Testis (tissue), 2 donors: ENCODE measurements at regions not wholly inside any gene's neighbourhood (a gene's known extent, or its start where the extent isn't known, plus 50 kb on each side); places are given as distances from the start of the nearest gene placed in this dataset.

ENCODE experiments used
- DNase-seq: peaks from one replicate; pipeline ENCODE4 v3.0.0-alpha.2; 2019
- H3K27ac ChIP-seq, 2 donors: fragments of 200-600 bp; sonication (generic); one replicate each; pipeline ENCODE4 v1.5.1; 2019
- H3K27me3 ChIP-seq: fragments of 200-600 bp; sonication (generic); one replicate; pipeline ENCODE4 v1.5.1; 2019
- H3K36me3 ChIP-seq: fragments of 200-600 bp; sonication (generic); one replicate; pipeline ENCODE4 v1.5.1; 2017; ENCODE audit warnings: low read depth; ENCODE audit errors: missing control alignments
- H3K4me1 ChIP-seq: fragments of 200-600 bp; sonication (generic); one replicate; pipeline ENCODE4 v1.5.1; 2019
- H3K4me3 ChIP-seq, 2 donors: fragments of 200-600 bp; sonication (generic); one replicate each; pipeline ENCODE4 v1.5.1; 2017 to 2019
- H3K9me3 ChIP-seq: fragments of 200-600 bp; sonication (generic); one replicate; pipeline ENCODE4 v1.5.1; 2017
- POLR2A ChIP-seq: fragments of 450-650 bp; IDR thresholded peaks from one replicate; pipeline ENCODE4 v1.6.1; 2017; ENCODE audit warnings: antibody characterized with exemption, mild to moderate bottlenecking, moderate library complexity
- WGBS, 2 donors: methylation state at CpG; one replicate each; pipeline ENCODE4 v1.1.5; 2018; 5-methylcytosine and 5-hydroxymethylcytosine counted together
- intact Hi-C: fragments of 100-400 bp; cut with DNase I; formaldehyde crosslinking; loops from one replicate; pipeline ENCODE4 v1.15.1; 2023; ENCODE audit warnings: low total_unique reads
- TF ChIP-seq, protein P1 (sequence below), 3 experiments: fragments of 450-650 bp in 2 of 3; fragments of 200-600 bp in 1 of 3; sonication (generic) in 1 of 3; IDR thresholded peaks; one replicate each; pipeline ENCODE4 v1.5.1; 2016 to 2019; ENCODE audit warnings: antibody characterized with exemption in 3 of 3, mild to moderate bottlenecking in 2 of 3, moderate library complexity in 1 of 3

GRCh38 chr1:229095325-229095724 lies 175.6 kb upstream of the RAB4A start:
- TF ChIP-seq, protein P1, sequence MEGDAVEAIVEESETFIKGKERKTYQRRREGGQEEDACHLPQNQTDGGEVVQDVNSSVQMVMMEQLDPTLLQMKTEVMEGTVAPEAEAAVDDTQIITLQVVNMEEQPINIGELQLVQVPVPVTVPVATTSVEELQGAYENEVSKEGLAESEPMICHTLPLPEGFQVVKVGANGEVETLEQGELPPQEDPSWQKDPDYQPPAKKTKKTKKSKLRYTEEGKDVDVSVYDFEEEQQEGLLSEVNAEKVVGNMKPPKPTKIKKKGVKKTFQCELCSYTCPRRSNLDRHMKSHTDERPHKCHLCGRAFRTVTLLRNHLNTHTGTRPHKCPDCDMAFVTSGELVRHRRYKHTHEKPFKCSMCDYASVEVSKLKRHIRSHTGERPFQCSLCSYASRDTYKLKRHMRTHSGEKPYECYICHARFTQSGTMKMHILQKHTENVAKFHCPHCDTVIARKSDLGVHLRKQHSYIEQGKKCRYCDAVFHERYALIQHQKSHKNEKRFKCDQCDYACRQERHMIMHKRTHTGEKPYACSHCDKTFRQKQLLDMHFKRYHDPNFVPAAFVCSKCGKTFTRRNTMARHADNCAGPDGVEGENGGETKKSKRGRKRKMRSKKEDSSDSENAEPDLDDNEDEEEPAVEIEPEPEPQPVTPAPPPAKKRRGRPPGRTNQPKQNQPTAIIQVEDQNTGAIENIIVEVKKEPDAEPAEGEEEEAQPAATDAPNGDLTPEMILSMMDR (IDR thresholded peaks at IDR 0.05): no peak
- no peak for TF ChIP-seq POLR2A
- Histone ChIP-seq H3K27ac (no peak overlapping the region), H3K36me3 (no peaks in the 10 kb centered on the region), H3K4me3 (no peak overlapping the region), H3K9me3 (no peaks in the 10 kb centered on the region), H3K27me3 (no peaks in the 10 kb centered on the region), H3K4me1 (peaks cover 15% of the 10 kb centered on the region)
- no peak for DNase-seq
- intact Hi-C loops: no loop called here

GRCh38 chr1:229097356-229097755 lies 173.6 kb upstream of the RAB4A start:
- Histone ChIP-seq H3K4me3 (no peak overlapping the region), H3K36me3 (no peaks in the 10 kb centered on the region), H3K27ac (no peak overlapping the region), H3K4me1 (peaks cover 15% of the 10 kb centered on the region), H3K9me3 (no peaks in the 10 kb centered on the region), H3K27me3 (no peaks in the 10 kb centered on the region)
- 90 to 97% methylated on average over 7 of the region's 7 CpGs for WGBS, 2 donors
- no peak for DNase-seq
- no peak for TF ChIP-seq POLR2A
- TF ChIP-seq, protein P1 (IDR thresholded peaks at IDR 0.05): no peak
- intact Hi-C loops: no loop called here

- Histone ChIP-seq H3K27ac (no peak overlapping the region), H3K4me3 (no peak overlapping the region), H3K36me3 (no peaks in the 10 kb centered on the region), H3K27me3 (no peaks in the 10 kb centered on the region), H3K4me1 (peaks cover 6% of the 10 kb centered on the region), H3K9me3 (no peaks in the 10 kb centered on the region)
- intact Hi-C loops: no loop called here
- TF ChIP-seq, protein P1 (IDR thresholded peaks at IDR 0.05): no peak
- no peak for TF ChIP-seq POLR2A
- no peak for DNase-seq
Measured at GRCh38 chr1:229098361-229098760, 172.6 kb upstream of the RAB4A start.

- no peaks in the 10 kb centered on the region for H3K27me3 ChIP-seq
- H3K9me3 ChIP-seq: no peaks in the 10 kb centered on the region
- H3K36me3 ChIP-seq: no peaks in the 10 kb centered on the region
- H3K27ac ChIP-seq: no peak overlapping the region
- no peak for DNase-seq
- H3K4me3 ChIP-seq: no peak overlapping the region
- intact Hi-C loops: no loop called here
- peaks cover under 1% of the 10 kb centered on the region for H3K4me1 ChIP-seq
- TF ChIP-seq, protein P1 (IDR thresholded peaks at IDR 0.05): no peak
- no peak for TF ChIP-seq POLR2A
- WGBS, 2 donors: 86 to 92% methylated on average over 8 of the region's 8 CpGs
Measured at GRCh38 chr1:229098903-229099578, 171.9 kb upstream of the RAB4A start.
